HFFc6 (cell line): ENCODE measurements at regions not wholly inside any gene's neighbourhood (a gene's known extent, or its start where the extent isn't known, plus 50 kb on each side); places are given as distances from the start of the nearest gene placed in this dataset.

ENCODE experiments used
- DNase-seq: peaks from one replicate; pipeline ENCODE4 v3.0.0-alpha.2; 2018
- H3K27ac Mint-ChIP-seq: 2 replicates; pipeline ENCODE4 v1.8.0; 2020; ENCODE audit warnings: mild to moderate bottlenecking, mixed read lengths
- H3K27me3 Mint-ChIP-seq: 2 replicates; pipeline ENCODE4 v1.8.0; 2021; ENCODE audit warnings: mild to moderate bottlenecking, moderate library complexity, mixed read lengths; ENCODE audit not compliant: insufficient read depth
- H3K36me3 Mint-ChIP-seq: 2 replicates; pipeline ENCODE4 v1.8.0; 2021; ENCODE audit warnings: low read depth, mixed read lengths
- H3K4me1 Mint-ChIP-seq: 2 replicates; pipeline ENCODE4 v1.8.0; 2020; ENCODE audit warnings: low read depth, mixed read lengths
- H3K4me3 Mint-ChIP-seq: 2 replicates; pipeline ENCODE4 v1.8.0; 2020; ENCODE audit warnings: mild to moderate bottlenecking, moderate library complexity, mixed read lengths
- H3K9me3 Mint-ChIP-seq: 2 replicates; pipeline ENCODE4 v1.8.0; 2020; ENCODE audit warnings: mild to moderate bottlenecking, mixed read lengths
- CTCF ChIP-seq: fragments of 200-600 bp; sonication (generic); IDR thresholded peaks from 2 replicates; pipeline ENCODE4 v1.5.0; 2021; ENCODE audit warnings: antibody characterized with exemption, mild to moderate bottlenecking

GRCh38 chr9:108205276-108205675 lies 650.5 kb downstream of the ACTL7B start:
- no peak overlapping the region for H3K4me3 Mint-ChIP-seq
- no peak for DNase-seq
- H3K4me1 Mint-ChIP-seq = no peaks in the 10 kb centered on the region
- H3K36me3 Mint-ChIP-seq = no peaks in the 10 kb centered on the region
- no peak overlapping the region for H3K27ac Mint-ChIP-seq
- no peaks in the 10 kb centered on the region; the same call in none of the 2 replicates for H3K9me3 Mint-ChIP-seq
- no peak for TF ChIP-seq CTCF
- no peaks in the 10 kb centered on the region for H3K27me3 Mint-ChIP-seq

GRCh38 chr9:108197899-108198298 lies 657.9 kb downstream of the ACTL7B start:
- Mint-ChIP-seq H3K4me1 (no peaks in the 10 kb centered on the region), H3K4me3 (no peak overlapping the region), H3K27ac (no peak overlapping the region), H3K36me3 (no peaks in the 10 kb centered on the region), H3K9me3 (peaks cover 10% of the 10 kb centered on the region), H3K27me3 (no peaks in the 10 kb centered on the region)
- DNase-seq = no peak
- TF ChIP-seq CTCF = no peak

- no peak overlapping the region for H3K4me3 Mint-ChIP-seq
- H3K27ac Mint-ChIP-seq = no peak overlapping the region
- H3K36me3 Mint-ChIP-seq = no peaks in the 10 kb centered on the region
- TF ChIP-seq CTCF = no peak
- H3K27me3 Mint-ChIP-seq = no peaks in the 10 kb centered on the region
- peaks cover 10% of the 10 kb centered on the region for H3K9me3 Mint-ChIP-seq
- no peak for DNase-seq
- H3K4me1 Mint-ChIP-seq = no peaks in the 10 kb centered on the region
These were observed 658.8 kb downstream of the ACTL7B start for GRCh38 chr9:108197008-108197365.

GRCh38 chr9:108196332-108197007 lies 659.3 kb downstream of the ACTL7B start:
- Mint-ChIP-seq H3K27ac (no peak overlapping the region), H3K9me3 (peaks cover 10% of the 10 kb centered on the region), H3K4me1 (no peaks in the 10 kb centered on the region), H3K36me3 (no peaks in the 10 kb centered on the region), H3K4me3 (no peak overlapping the region), H3K27me3 (no peaks in the 10 kb centered on the region)
- no peak for DNase-seq
- no peak for TF ChIP-seq CTCF

GRCh38 chr9:108194154-108194553 lies 661.6 kb downstream of the ACTL7B start:
- H3K36me3 Mint-ChIP-seq = no peaks in the 10 kb centered on the region
- peaks cover 18% of the 10 kb centered on the region for H3K9me3 Mint-ChIP-seq
- no peaks in the 10 kb centered on the region; the same call in 1 of the 2 replicates for H3K27me3 Mint-ChIP-seq
- H3K27ac Mint-ChIP-seq = no peak overlapping the region
- no peak for DNase-seq
- H3K4me1 Mint-ChIP-seq = no peaks in the 10 kb centered on the region
- no peak overlapping the region for H3K4me3 Mint-ChIP-seq
- no peak for TF ChIP-seq CTCF
